ENCODE measurements at regions not wholly inside any gene's neighbourhood (a gene's known extent, or its start where the extent isn't known, plus 50 kb on each side); places are given as distances from the start of the nearest gene placed in this dataset.

DNA sequence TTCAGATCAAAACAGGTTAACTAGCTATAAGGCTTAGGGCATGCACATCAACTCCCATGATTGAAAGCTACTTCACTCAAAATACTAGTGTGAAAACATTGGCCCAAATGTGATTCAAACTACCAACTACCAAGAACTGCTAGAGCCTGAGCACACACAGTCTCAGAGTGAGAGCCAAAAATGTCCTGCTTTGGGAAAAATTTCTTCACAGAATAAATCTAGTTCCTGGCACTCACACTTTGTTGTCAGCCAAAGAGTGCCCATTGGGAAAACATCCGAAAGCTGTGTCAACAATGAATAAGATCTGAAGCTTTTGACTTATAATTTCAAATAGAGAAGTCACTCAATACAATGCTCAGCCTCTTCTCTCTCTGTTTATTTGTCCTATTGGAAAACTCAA lies 182.7 kb downstream of the LRATD1 start:
- no peak for TF ChIP-seq CTCF (IDR thresholded peaks at IDR 0.05 in 2 of 3, conservative IDR thresholded peaks at IDR 0.05 in 1 of 3; ENCODE audit: borderline replicate concordance in 1 of 3, insufficient read depth in 1 of 3, low read depth in 2 of 3, low read length in 2 of 3)
- no peak for TF ChIP-seq POLR2AphosphoS5 (IDR thresholded peaks at IDR 0.05; ENCODE audit: low read depth, low read length)
- no peak for TF ChIP-seq CEBPB (IDR thresholded peaks at IDR 0.05; ENCODE audit: low read depth)
- no peak for TF ChIP-seq POLR2A (IDR thresholded peaks at IDR 0.05; ENCODE audit: borderline replicate concordance, extremely low read depth, insufficient read depth, insufficient read length)
- TF ChIP-seq JUND (IDR thresholded peaks at IDR 0.05) = no peak
- TF ChIP-seq RAD21 (IDR thresholded peaks at IDR 0.05; ENCODE audit: low read depth) = no peak
- TF ChIP-seq ELF1 (IDR thresholded peaks at IDR 0.05; ENCODE audit: borderline replicate concordance, low read depth) = no peak
- TF ChIP-seq EZH2phosphoT487 (IDR thresholded peaks at IDR 0.05; ENCODE audit: borderline replicate concordance) = no peak
- no peak for TF ChIP-seq SIN3A (IDR thresholded peaks at IDR 0.05; ENCODE audit: low read depth)
- TF ChIP-seq REST (IDR thresholded peaks at IDR 0.05; ENCODE audit: low read depth) = no peak
- TF ChIP-seq, protein P1, sequence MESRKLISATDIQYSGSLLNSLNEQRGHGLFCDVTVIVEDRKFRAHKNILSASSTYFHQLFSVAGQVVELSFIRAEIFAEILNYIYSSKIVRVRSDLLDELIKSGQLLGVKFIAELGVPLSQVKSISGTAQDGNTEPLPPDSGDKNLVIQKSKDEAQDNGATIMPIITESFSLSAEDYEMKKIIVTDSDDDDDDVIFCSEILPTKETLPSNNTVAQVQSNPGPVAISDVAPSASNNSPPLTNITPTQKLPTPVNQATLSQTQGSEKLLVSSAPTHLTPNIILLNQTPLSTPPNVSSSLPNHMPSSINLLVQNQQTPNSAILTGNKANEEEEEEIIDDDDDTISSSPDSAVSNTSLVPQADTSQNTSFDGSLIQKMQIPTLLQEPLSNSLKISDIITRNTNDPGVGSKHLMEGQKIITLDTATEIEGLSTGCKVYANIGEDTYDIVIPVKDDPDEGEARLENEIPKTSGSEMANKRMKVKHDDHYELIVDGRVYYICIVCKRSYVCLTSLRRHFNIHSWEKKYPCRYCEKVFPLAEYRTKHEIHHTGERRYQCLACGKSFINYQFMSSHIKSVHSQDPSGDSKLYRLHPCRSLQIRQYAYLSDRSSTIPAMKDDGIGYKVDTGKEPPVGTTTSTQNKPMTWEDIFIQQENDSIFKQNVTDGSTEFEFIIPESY (IDR thresholded peaks at IDR 0.05; ENCODE audit: extremely low read depth, insufficient replicate concordance, low read length) = no peak
- TF ChIP-seq, protein P2, sequence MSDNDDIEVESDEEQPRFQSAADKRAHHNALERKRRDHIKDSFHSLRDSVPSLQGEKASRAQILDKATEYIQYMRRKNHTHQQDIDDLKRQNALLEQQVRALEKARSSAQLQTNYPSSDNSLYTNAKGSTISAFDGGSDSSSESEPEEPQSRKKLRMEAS (IDR thresholded peaks at IDR 0.05) = no peak
- no peak for TF ChIP-seq SP1 (IDR thresholded peaks at IDR 0.05; ENCODE audit: low read depth)
